Panc1 (cell line): ENCODE measurements at regions not wholly inside any gene's neighbourhood (a gene's known extent, or its start where the extent isn't known, plus 50 kb on each side); places are given as distances from the start of the nearest gene placed in this dataset.

ENCODE experiments used
- ATAC-seq: fragments of 200-7000 bp; cut with Tn5 transposase; 2 replicates; pipeline ENCODE4 v1.9.1; 2020; ENCODE audit warnings: mild to moderate bottlenecking, moderate library complexity
- BruUV-seq: library from RNA; stranded (reverse); fragments of 400-500 nt; replicated peaks from 2 replicates; lab custom pipeline; 2021; lab: Mats Ljungman, UMichigan
- CTCF ChIA-PET: fragments of 300-600 bp; sonication (Branson Sonifier 250); formaldehyde crosslinking; loops from one replicate; lab custom pipeline; 2022; ENCODE audit warnings: antibody characterized with exemption; lab: Charles Lee
- POLR2A ChIA-PET: fragments of 300-600 bp; sonication (Branson Sonifier 250); formaldehyde crosslinking; loops from one replicate; lab custom pipeline; 2022; ENCODE audit warnings: antibody characterized with exemption; lab: Charles Lee
- DNase-seq: peaks from one replicate; pipeline ENCODE4 v3.0.0-alpha.2; 2010; ENCODE audit warnings: low read depth, low spot score
- H3K27ac ChIP-seq: 2 replicates; pipeline ENCODE4 v1.5.1; 2011; ENCODE audit warnings: mild to moderate bottlenecking, low read length, inconsistent platforms
- H3K27me3 ChIP-seq: fragments of 200-500 bp; sonication (Bioruptor generic); 2 replicates; pipeline ENCODE4 v1.6.0; 2014; ENCODE audit warnings: low read length, inconsistent platforms; ENCODE audit not compliant: control insufficient read depth, insufficient read depth
- H3K36me3 ChIP-seq: fragments of 200-500 bp; sonication (Bioruptor generic); 2 replicates; pipeline ENCODE4 v1.5.1; 2014; ENCODE audit warnings: inconsistent platforms, mild to moderate bottlenecking, low read length, moderate library complexity; ENCODE audit not compliant: control insufficient read depth, insufficient read depth
- H3K4me1 ChIP-seq: 2 replicates; pipeline ENCODE4 v1.5.1; 2011; ENCODE audit warnings: inconsistent platforms, mild to moderate bottlenecking, low read length, moderate library complexity; ENCODE audit not compliant: control insufficient read depth, insufficient read depth
- H3K4me3 ChIP-seq, 2 experiments: 2 replicates each; pipeline ENCODE4 v1.5.1; 2011 to 2012; ENCODE audit warnings: low read depth in 2 of 2, low read length in 2 of 2, mild to moderate bottlenecking in 2 of 2, inconsistent platforms in 1 of 2, moderate library complexity in 1 of 2
- H3K9me3 ChIP-seq: fragments of 200-500 bp; sonication (Bioruptor generic); 2 replicates; pipeline ENCODE4 v1.5.1; 2014; ENCODE audit warnings: low read depth, mild to moderate bottlenecking, inconsistent platforms, low read length, moderate library complexity; ENCODE audit not compliant: control insufficient read depth, insufficient read depth
- POLR2AphosphoS5 ChIP-seq: IDR thresholded peaks from 2 replicates; pipeline ENCODE4 v1.6.1; 2012; ENCODE audit warnings: mild to moderate bottlenecking, low read depth, low read length, moderate library complexity
- SIN3A ChIP-seq: IDR thresholded peaks from 2 replicates; pipeline ENCODE4 v1.6.1; 2012; ENCODE audit warnings: low read depth, mild to moderate bottlenecking, low read length, moderate library complexity, borderline replicate concordance; ENCODE audit not compliant: insufficient read depth
- TCF7L2 ChIP-seq: IDR thresholded peaks from 2 replicates; pipeline ENCODE4 v1.6.1; 2011; ENCODE audit warnings: mild to moderate bottlenecking, low read depth, low read length, inconsistent platforms
- in situ Hi-C: cut with HindIII; loops from 2 replicates; pipeline ENCODE4 v1.10.0; 2016; ENCODE audit warnings: low sequenced_read_pairs, low pct_unique_long_range_greater_than_20kb
- intact Hi-C: fragments of 100-400 bp; cut with micrococcal nuclease; formaldehyde crosslinking; loops from one replicate; pipeline ENCODE4 v1.10.0; 2022; ENCODE audit not compliant: unreplicated experiment
- TF ChIP-seq, protein P1 (sequence below): fragments of 450-650 bp; IDR thresholded peaks from 2 replicates; pipeline ENCODE4 v1.5.1; 2017; ENCODE audit warnings: mild to moderate bottlenecking
- TF ChIP-seq, protein P2 (sequence below), 2 experiments: IDR thresholded peaks; 2 replicates each; pipeline ENCODE4 v1.6.1; 2011 to 2012; ENCODE audit warnings: low read depth in 2 of 2, control low read depth in 1 of 2, low read length in 1 of 2, mild to moderate bottlenecking in 1 of 2, moderate library complexity in 1 of 2; ENCODE audit not compliant: insufficient read depth in 1 of 2

DNA sequence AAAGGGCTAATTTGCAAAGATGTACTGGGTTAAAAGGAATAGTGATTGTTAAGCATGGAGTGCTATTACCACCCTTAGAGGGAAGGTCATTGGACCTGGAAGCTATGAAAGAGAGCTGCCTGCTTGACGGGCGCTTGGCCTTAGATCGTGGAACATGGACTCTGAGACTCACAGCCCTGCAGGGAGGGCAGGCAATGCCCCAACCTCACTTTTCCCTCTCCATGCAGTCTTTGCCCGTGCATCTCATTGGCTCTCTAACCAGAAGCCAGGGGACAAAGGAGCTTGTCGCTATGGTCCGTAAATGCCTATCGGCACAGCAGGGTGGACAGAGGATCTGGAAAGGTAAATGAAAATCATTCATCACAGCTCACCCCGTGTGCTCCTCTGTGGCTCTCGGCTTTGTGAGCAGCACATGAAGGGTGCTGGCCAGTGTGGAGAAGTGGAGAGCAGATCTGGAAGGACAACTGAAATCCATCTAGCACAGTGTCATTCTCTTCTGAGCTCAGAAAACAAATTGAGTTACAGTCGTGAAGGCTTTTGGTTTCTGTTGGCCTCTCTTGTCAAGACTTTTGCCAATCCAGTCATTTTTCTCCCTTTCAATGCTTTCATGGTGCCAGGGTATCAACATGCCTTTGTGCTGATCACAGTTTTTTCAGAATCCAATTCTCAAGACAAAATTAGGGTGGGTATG is 186.2 kb downstream of the SNX18 start:
- H3K27ac ChIP-seq, result no peak overlapping the region
- CTCF ChIA-PET, result no interaction called here

GRCh38 chr5:54703133-54703532 is 185.6 kb downstream of the SNX18 start:
- Histone ChIP-seq H3K27ac (no peak overlapping the region), H3K36me3 (no peaks in the 10 kb centered on the region), H3K27me3 (no peaks in the 10 kb centered on the region), H3K4me3 (no peak overlapping the region), H3K4me1 (no peaks in the 10 kb centered on the region), H3K9me3 (no peaks in the 10 kb centered on the region)
- CTCF ChIA-PET, result no interaction called here
- in situ Hi-C loops, result no loop called here
- POLR2A ChIA-PET, result no interaction called here
- no peak for ATAC-seq
- DNase-seq, result no peak
- intact Hi-C loops, result no loop called here
- TF ChIP-seq, protein P1, sequence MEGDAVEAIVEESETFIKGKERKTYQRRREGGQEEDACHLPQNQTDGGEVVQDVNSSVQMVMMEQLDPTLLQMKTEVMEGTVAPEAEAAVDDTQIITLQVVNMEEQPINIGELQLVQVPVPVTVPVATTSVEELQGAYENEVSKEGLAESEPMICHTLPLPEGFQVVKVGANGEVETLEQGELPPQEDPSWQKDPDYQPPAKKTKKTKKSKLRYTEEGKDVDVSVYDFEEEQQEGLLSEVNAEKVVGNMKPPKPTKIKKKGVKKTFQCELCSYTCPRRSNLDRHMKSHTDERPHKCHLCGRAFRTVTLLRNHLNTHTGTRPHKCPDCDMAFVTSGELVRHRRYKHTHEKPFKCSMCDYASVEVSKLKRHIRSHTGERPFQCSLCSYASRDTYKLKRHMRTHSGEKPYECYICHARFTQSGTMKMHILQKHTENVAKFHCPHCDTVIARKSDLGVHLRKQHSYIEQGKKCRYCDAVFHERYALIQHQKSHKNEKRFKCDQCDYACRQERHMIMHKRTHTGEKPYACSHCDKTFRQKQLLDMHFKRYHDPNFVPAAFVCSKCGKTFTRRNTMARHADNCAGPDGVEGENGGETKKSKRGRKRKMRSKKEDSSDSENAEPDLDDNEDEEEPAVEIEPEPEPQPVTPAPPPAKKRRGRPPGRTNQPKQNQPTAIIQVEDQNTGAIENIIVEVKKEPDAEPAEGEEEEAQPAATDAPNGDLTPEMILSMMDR, result no peak
- TF ChIP-seq TCF7L2, result no peak
- no peak for TF ChIP-seq POLR2AphosphoS5
- TF ChIP-seq, protein P2, sequence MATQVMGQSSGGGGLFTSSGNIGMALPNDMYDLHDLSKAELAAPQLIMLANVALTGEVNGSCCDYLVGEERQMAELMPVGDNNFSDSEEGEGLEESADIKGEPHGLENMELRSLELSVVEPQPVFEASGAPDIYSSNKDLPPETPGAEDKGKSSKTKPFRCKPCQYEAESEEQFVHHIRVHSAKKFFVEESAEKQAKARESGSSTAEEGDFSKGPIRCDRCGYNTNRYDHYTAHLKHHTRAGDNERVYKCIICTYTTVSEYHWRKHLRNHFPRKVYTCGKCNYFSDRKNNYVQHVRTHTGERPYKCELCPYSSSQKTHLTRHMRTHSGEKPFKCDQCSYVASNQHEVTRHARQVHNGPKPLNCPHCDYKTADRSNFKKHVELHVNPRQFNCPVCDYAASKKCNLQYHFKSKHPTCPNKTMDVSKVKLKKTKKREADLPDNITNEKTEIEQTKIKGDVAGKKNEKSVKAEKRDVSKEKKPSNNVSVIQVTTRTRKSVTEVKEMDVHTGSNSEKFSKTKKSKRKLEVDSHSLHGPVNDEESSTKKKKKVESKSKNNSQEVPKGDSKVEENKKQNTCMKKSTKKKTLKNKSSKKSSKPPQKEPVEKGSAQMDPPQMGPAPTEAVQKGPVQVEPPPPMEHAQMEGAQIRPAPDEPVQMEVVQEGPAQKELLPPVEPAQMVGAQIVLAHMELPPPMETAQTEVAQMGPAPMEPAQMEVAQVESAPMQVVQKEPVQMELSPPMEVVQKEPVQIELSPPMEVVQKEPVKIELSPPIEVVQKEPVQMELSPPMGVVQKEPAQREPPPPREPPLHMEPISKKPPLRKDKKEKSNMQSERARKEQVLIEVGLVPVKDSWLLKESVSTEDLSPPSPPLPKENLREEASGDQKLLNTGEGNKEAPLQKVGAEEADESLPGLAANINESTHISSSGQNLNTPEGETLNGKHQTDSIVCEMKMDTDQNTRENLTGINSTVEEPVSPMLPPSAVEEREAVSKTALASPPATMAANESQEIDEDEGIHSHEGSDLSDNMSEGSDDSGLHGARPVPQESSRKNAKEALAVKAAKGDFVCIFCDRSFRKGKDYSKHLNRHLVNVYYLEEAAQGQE (IDR thresholded peaks at IDR 0.05; ENCODE audit: insufficient read depth in 1 of 2, low read depth in 2 of 2, low read length in 1 of 2), result no peak
- no peak for TF ChIP-seq SIN3A
- BruUV-seq, result no TSS peak

More for the DNA sequence above, 186.2 kb downstream of the SNX18 start:
- no peaks in the 10 kb centered on the region for H3K4me1 ChIP-seq
- H3K27me3 ChIP-seq, result no peaks in the 10 kb centered on the region
- no peaks in the 10 kb centered on the region for H3K36me3 ChIP-seq
- POLR2A ChIA-PET, result no interaction called here
- BruUV-seq, result no TSS peak
- ATAC-seq (no peak), DNase-seq (no peak)
- intact Hi-C loops, result no loop called here
- TF ChIP-seq SIN3A (no peak), TCF7L2 (no peak), POLR2AphosphoS5 (no peak)
- TF ChIP-seq, protein P2 (IDR thresholded peaks at IDR 0.05; ENCODE audit: insufficient read depth in 1 of 2, low read depth in 2 of 2, low read length in 1 of 2), result no peak
- TF ChIP-seq, protein P1, result no peak
- in situ Hi-C loops, result no loop called here
- H3K9me3 ChIP-seq, result no peaks in the 10 kb centered on the region
- no peak overlapping the region for H3K4me3 ChIP-seq
